ENCODE measurements at regions not wholly inside any gene's neighbourhood (a gene's known extent, or its start where the extent isn't known, plus 50 kb on each side); places are given as distances from the start of the nearest gene placed in this dataset.
"Not testable (repeated sequence)": the region's sequence is repeated elsewhere in the genome, so short reads cannot be mapped to it uniquely, and the experiment has no call there.

DNA sequence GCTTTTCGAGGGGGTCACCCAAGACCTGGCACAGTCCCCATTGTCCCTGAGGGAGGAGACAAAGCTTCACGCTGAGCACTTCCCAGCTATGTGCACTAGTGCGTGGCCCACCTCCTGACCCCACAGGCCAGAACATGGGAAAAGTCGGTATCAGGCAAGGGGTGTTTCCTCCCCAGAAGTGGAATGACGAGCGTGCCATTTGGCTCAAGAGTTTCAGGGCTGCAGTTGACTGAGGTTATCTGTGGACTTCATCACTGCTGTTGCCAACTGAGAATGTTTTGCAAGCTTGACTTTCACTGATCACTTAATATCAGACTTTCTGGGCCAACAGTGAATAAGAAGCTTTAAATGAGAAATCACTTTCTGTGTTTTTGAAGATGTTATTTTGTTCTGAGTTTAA, 137.0 kb upstream of the AFDN start:
- DNase-seq (ENCODE audit: low read depth, low spot score), result no peak
- no peak overlapping the region for H3K27ac ChIP-seq
- H3K9ac ChIP-seq (ENCODE audit: insufficient read length), result no peak overlapping the region
- no peaks in the 10 kb centered on the region for H3K36me3 ChIP-seq (ENCODE audit: insufficient read depth, low read length)
- TF ChIP-seq EZH2 (IDR thresholded peaks at IDR 0.05) (no peak), FOXP2 (optimal IDR thresholded peaks at IDR 0.05; ENCODE audit: control extremely low read depth, extremely low read length, insufficient read depth) (no peak), POLR2AphosphoS5 (IDR thresholded peaks at IDR 0.05; ENCODE audit: borderline replicate concordance, low read depth, low read length) (no peak)
- no peak overlapping the region for H3K4me3 ChIP-seq
- H3K9me3 ChIP-seq (ENCODE audit: low read depth, low read length), result no peaks in the 10 kb centered on the region

DNA sequence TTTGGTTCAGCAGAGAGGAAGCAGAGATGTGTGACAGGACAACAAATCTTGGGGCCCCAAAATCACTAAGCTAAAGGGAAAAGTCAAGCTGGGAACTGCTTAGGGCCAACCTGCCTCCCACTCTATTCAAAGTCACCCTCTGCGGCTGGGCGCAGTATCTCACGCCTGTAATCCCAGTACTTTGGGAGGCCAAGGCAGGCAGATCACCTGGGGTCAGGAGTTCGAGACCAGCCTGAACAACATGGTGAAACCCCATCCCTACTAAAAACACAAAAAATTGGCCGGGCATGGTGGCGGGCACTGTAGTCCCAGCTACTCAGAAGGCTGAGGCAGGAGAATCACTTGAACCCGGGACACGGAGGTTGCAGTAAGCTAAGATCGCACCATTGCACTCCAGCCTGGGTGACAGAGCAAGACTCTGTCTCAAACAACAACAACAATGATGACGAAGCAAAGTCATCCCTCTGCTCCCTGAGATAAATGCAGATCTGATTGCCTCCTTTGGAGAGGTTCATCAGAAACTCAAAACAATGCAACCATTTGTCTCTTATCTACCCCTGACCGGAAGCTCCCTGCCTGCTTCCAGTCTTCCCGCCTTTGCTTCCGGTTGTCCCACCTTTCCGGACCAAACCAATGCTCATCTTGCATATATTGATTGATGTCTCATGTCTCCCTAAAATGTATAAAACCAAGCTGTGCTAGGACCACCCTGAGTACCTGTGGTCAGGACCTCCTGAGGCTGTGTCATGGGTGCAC, 136.4 kb upstream of the AFDN start:
- not testable (repeated sequence) for H3K36me3 ChIP-seq (ENCODE audit: insufficient read depth, low read length); H3K9ac ChIP-seq (ENCODE audit: insufficient read length); DNase-seq (ENCODE audit: low read depth, low spot score); H3K27ac ChIP-seq; H3K4me3 ChIP-seq; H3K9me3 ChIP-seq (ENCODE audit: low read depth, low read length)

DNA sequence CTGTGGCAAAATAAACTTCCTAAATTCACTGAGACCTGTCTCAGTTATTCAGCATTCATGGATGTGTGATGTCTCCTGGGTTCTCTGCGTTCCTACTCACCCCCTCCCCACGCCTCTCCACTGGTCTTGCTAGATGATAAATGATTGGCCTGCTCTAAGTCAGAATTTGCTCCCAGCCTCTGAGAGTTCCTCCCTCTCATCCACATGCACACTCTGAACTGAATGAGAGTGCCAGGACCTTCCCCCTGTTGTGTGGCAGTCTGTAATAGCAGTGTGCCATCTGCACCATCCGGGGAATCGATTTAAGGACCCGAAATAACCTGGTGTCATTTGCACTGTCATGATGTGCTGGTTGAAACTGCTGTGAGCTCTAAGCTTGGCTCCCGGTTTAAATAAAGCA, 135.8 kb upstream of the AFDN start:
- Histone ChIP-seq H3K9ac (ENCODE audit: insufficient read length) (no peak overlapping the region), H3K9me3 (ENCODE audit: low read depth, low read length) (no peaks in the 10 kb centered on the region), H3K4me3 (no peak overlapping the region), H3K27ac (no peak overlapping the region), H3K36me3 (ENCODE audit: insufficient read depth, low read length) (no peaks in the 10 kb centered on the region)
- no peak for DNase-seq (ENCODE audit: low read depth, low spot score)
- TF ChIP-seq POLR2AphosphoS5 (IDR thresholded peaks at IDR 0.05; ENCODE audit: borderline replicate concordance, low read depth, low read length) (no peak), EZH2 (IDR thresholded peaks at IDR 0.05) (no peak), FOXP2 (optimal IDR thresholded peaks at IDR 0.05; ENCODE audit: control extremely low read depth, extremely low read length, insufficient read depth) (no peak)

DNA sequence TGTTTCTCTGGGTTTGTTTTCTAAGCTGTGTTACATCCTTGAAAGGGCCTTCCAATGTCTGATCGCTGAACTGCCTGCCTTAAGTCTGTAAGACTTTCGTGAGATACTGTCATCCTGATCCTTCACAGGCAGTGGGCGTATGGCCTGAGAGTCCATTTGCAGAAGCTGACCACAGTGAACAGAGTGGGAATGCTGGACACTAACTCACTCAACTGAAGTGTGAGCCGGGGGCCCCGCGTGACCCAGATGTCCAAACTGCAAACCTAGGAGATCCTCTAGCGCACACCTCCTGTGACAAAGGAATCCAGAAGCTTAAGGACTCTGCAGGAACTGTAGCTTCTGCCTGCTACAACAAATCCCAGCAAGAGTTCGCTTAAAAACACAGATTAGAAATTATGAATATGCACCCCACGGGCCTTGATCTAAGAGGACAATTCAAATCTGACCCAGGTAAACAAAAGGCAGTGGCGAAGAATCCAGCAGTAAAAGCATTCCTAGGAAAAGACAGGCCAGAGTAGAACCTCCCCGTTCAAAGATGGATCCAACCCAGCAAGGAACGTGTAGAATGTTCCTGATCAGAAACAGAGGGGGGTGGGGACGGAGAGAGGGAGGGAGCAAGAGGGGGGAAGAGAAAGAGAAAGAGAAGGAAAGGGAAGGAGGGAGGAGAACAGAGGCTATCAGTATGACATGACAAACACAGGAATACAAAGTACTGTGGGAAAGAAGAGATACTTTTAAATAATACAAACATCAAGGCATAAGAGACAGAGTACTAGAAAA, 135.0 kb upstream of the AFDN start:
- Histone ChIP-seq H3K36me3 (ENCODE audit: insufficient read depth, low read length) (no peaks in the 10 kb centered on the region), H3K27ac (no peak overlapping the region), H3K9me3 (ENCODE audit: low read depth, low read length) (no peaks in the 10 kb centered on the region), H3K9ac (ENCODE audit: insufficient read length) (no peak overlapping the region), H3K4me3 (no peak overlapping the region)
- TF ChIP-seq FOXP2 (optimal IDR thresholded peaks at IDR 0.05; ENCODE audit: control extremely low read depth, extremely low read length, insufficient read depth) (no peak), POLR2AphosphoS5 (IDR thresholded peaks at IDR 0.05; ENCODE audit: borderline replicate concordance, low read depth, low read length) (no peak), EZH2 (IDR thresholded peaks at IDR 0.05) (no peak)
- DNase-seq (ENCODE audit: low read depth, low spot score), result no peak

DNA sequence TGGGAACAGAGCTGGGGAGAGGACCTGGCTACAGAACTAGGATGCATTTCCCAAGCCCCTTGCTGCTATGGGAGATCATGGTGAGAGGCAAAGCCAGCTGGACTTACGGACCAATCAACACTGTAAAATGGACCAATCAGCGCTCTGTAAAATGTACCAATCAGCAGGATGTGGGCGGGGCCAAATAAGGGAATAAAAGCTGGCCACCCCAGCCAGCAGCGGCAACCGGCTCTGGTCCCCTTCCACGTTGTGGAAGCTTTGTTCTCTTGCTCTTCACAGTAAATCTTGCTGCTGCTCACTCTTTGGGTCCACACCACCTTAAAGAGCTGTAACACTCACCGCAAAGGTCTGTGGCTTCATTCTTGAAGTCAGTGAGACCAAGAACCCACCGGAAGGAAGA, 133.2 kb upstream of the AFDN start:
- not testable (repeated sequence) for DNase-seq (ENCODE audit: low read depth, low spot score); H3K27ac ChIP-seq; H3K36me3 ChIP-seq (ENCODE audit: insufficient read depth, low read length); H3K9ac ChIP-seq (ENCODE audit: insufficient read length); H3K4me3 ChIP-seq; H3K9me3 ChIP-seq (ENCODE audit: low read depth, low read length)

DNA sequence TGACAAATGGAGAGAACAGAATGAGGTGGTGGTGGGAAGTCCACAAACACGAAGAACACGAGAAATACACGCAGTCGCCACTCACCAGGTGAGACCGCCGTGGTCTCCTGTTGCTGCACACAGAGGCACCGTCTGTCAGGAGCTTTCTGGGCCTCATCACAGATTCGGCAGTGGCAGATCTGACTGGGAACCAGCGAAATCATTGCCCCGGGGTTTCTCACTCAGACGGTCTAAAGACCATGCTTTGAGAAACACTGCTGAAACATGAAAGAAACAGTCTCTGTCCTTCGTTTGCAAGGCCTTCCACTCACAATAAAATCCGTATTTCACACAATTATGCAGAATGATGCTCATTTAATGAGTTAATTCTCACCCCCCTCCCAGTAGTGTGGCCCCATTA, 130.9 kb upstream of the AFDN start:
- H3K36me3 ChIP-seq (ENCODE audit: insufficient read depth, low read length), result no peaks in the 10 kb centered on the region
- H3K27ac ChIP-seq, result no peak overlapping the region
- no peak for DNase-seq (ENCODE audit: low read depth, low spot score)
- no peak overlapping the region for H3K4me3 ChIP-seq
- H3K9me3 ChIP-seq (ENCODE audit: low read depth, low read length), result no peaks in the 10 kb centered on the region
- TF ChIP-seq FOXP2 (optimal IDR thresholded peaks at IDR 0.05; ENCODE audit: control extremely low read depth, extremely low read length, insufficient read depth) (no peak), EZH2 (IDR thresholded peaks at IDR 0.05) (no peak), POLR2AphosphoS5 (IDR thresholded peaks at IDR 0.05; ENCODE audit: borderline replicate concordance, low read depth, low read length) (no peak)
- H3K9ac ChIP-seq (ENCODE audit: insufficient read length), result no peak overlapping the region

DNA sequence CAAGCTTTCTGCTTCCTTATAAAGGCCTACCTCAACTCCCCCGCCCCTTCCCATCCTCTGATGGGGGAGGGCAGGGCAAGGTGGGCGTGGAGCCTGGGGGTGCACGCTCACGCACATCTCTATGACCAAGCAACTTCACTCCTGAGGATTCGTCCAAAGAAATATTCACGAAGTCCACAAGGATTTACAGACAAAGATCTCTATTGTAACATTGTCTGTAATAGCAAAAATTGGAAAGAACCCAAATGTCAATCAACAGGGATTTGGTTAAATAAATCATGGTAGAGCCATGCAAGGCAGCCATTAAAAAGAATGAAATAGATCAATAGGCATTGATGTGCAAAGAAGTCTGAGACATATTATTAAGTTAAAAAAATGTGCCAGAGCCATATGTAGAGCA, 130.4 kb upstream of the AFDN start:
- DNase-seq (ENCODE audit: low read depth, low spot score), result no peak
- Histone ChIP-seq H3K9me3 (ENCODE audit: low read depth, low read length) (no peaks in the 10 kb centered on the region), H3K4me3 (no peak overlapping the region), H3K36me3 (ENCODE audit: insufficient read depth, low read length) (no peaks in the 10 kb centered on the region), H3K27ac (no peak overlapping the region), H3K9ac (ENCODE audit: insufficient read length) (no peak overlapping the region)
- TF ChIP-seq FOXP2 (optimal IDR thresholded peaks at IDR 0.05; ENCODE audit: control extremely low read depth, extremely low read length, insufficient read depth) (no peak), POLR2AphosphoS5 (IDR thresholded peaks at IDR 0.05; ENCODE audit: borderline replicate concordance, low read depth, low read length) (no peak), EZH2 (IDR thresholded peaks at IDR 0.05) (no peak)

DNA sequence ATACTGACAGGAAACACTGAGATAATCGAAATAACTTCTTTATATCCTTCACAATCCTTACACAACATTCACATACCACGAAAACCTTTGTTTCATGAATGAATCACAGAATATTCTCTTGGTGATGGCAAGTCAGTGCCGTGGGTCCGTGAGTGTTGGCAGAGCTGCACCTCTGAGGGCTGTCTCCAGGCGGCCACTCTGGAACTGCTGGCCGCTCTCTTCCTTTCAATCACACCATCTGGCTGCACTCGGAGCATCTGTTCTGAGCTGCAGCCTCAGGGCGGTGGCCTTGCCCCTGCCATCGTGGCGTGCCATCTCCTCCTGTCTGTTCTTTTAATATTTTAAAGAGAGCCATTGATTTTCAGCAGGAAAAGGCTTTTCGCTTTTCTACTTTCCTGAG, 129.4 kb upstream of the AFDN start:
- Histone ChIP-seq H3K36me3 (ENCODE audit: insufficient read depth, low read length) (no peaks in the 10 kb centered on the region), H3K9ac (ENCODE audit: insufficient read length) (no peak overlapping the region), H3K9me3 (ENCODE audit: low read depth, low read length) (no peaks in the 10 kb centered on the region), H3K27ac (peak overlapping the region; percentile 62), H3K4me3 (no peak overlapping the region)
- DNase-seq (ENCODE audit: low read depth, low spot score), result no peak
- TF ChIP-seq FOXP2 (optimal IDR thresholded peaks at IDR 0.05; ENCODE audit: control extremely low read depth, extremely low read length, insufficient read depth) (no peak), POLR2AphosphoS5 (IDR thresholded peaks at IDR 0.05; ENCODE audit: borderline replicate concordance, low read depth, low read length) (no peak), EZH2 (IDR thresholded peaks at IDR 0.05) (no peak)

DNA sequence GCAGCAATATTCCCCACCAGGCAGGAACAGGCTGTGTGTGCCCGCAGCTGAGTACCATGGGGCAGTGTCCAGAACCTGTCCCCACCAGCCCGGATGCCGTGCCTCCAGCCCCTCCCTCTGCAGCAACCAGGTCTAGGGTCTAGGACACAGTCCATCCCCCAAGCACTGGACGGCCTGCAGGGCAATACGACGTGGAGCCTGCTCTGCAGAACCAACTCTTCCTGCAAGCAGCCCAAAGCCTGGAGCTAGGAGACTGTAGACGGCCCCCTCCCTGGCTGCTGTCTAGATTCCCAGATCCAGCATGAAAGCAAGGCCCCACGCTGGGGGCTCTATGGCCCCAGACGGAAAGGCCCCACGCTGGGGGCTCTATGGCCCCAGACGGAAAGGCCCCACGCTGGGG, 128.2 kb upstream of the AFDN start:
- peak overlapping the region; percentile 97 for H3K27ac ChIP-seq
- TF ChIP-seq EZH2 (IDR thresholded peaks at IDR 0.05) (no peak), POLR2AphosphoS5 (IDR thresholded peaks at IDR 0.05; ENCODE audit: borderline replicate concordance, low read depth, low read length) (no peak), FOXP2 (optimal IDR thresholded peaks at IDR 0.05; ENCODE audit: control extremely low read depth, extremely low read length, insufficient read depth) (no peak)
- H3K9me3 ChIP-seq (ENCODE audit: low read depth, low read length), result no peaks in the 10 kb centered on the region

More for the DNA sequence above, 128.2 kb upstream of the AFDN start:
- no peak for DNase-seq (ENCODE audit: low read depth, low spot score)
- Histone ChIP-seq H3K9ac (ENCODE audit: insufficient read length) (no peak overlapping the region), H3K36me3 (ENCODE audit: insufficient read depth, low read length) (no peaks in the 10 kb centered on the region), H3K4me3 (peak overlapping the region; percentile 73; the same call in 1 of the 2 replicates)
